HG03521 (cell line): ENCODE measurements at regions not wholly inside any gene's neighbourhood (a gene's known extent, or its start where the extent isn't known, plus 50 kb on each side); places are given as distances from the start of the nearest gene placed in this dataset.
"Not testable (repeated sequence)": the region's sequence is repeated elsewhere in the genome, so short reads cannot be mapped to it uniquely, and the experiment has no call there.

Source experiments
- ATAC-seq: cut with Tn5 transposase; IDR thresholded peaks from one replicate; pipeline ENCODE4 v1.9.1; 2021; ENCODE audit warnings: mild to moderate bottlenecking, moderate library complexity; ENCODE audit not compliant: unreplicated experiment

DNA sequence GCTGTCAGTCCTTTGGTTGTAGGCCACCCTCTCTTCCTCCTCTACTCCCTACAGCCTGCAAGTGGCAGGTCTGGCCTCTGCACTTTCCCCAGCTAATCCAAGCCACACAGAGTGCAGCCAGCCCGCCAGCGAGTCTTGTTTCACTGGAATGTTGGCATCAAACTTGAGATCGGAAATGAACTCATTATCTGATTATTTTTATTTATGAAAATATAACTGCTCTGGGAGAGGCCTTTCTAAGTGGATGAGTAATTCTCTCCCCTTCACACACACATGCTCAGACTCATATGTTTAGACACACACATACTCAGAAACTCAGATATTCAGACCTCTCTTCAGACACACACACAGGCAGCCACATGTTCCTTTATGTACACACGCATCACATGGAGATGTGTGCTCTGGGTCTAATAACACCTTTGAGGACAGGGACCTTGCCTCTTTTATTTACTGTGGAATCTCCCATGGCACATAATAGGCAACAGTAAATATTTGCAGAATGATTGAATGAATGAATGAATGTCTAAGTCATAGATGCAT, 151.3 kb downstream of the ZFP36L2 start:
- no peak for ATAC-seq

DNA sequence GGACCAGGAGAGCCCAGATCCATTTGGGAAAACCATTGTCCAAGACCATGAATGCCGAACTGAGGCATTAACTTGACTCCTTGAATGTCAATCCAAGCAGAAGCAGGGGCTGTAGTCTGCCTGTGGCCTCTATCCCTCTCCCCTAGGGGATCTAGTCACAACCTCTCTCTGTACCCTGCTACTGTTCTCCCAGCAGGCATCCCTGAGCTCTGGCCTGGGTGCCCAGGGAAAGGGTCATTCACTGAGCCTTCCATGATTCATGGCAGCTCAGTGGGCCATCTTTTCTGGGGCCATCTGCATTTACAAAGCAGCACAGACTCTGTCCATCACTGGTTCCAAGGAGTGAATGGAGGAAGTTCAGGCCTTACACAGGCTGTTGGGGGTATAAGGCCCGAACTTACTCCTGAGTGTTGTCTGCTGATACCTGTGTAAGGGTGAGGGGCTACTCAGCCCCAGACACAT, 151.8 kb downstream of the ZFP36L2 start:
- no peak for ATAC-seq

DNA sequence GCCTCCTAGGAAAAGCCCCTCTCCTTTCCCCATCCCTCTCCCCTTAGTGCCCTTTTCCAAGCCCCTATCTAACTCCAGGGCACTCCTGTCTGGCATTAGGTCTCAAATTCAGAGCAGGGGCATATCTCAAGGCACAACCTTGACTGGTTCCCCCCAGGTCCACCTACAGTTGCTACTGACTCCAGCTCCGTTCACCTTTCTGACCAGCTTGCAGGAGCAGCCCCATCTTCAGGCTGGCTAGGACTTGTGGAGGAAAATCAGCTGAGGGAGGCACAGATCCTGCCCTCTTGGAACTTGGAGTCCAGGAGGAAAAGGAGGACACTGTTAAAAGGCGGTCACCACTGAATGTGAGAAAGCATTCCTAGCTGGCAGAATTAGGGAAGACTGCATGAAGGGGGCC, 152.4 kb downstream of the ZFP36L2 start:
- no peak for ATAC-seq

DNA sequence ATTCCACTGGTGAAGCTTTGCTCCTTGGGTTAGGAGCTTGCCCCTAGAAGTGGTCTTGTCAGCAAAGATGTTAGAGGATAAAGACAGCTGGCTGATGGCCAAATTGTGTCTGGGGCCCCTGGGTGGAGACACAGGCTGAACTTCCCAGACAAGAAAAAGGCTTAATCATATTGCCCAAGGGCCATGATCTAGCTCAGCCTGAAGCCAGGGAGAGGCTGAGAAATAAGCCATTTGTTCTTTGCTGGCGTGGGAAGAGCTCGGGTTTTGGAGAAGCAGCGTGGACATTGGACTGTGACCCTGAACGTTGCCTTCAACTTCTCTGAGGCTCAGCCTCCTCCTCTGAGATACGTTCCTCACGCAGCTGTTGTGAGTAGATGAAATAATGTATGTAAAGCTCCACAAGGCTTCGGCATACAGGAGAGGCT, 153.0 kb downstream of the ZFP36L2 start:
- ATAC-seq: no peak

DNA sequence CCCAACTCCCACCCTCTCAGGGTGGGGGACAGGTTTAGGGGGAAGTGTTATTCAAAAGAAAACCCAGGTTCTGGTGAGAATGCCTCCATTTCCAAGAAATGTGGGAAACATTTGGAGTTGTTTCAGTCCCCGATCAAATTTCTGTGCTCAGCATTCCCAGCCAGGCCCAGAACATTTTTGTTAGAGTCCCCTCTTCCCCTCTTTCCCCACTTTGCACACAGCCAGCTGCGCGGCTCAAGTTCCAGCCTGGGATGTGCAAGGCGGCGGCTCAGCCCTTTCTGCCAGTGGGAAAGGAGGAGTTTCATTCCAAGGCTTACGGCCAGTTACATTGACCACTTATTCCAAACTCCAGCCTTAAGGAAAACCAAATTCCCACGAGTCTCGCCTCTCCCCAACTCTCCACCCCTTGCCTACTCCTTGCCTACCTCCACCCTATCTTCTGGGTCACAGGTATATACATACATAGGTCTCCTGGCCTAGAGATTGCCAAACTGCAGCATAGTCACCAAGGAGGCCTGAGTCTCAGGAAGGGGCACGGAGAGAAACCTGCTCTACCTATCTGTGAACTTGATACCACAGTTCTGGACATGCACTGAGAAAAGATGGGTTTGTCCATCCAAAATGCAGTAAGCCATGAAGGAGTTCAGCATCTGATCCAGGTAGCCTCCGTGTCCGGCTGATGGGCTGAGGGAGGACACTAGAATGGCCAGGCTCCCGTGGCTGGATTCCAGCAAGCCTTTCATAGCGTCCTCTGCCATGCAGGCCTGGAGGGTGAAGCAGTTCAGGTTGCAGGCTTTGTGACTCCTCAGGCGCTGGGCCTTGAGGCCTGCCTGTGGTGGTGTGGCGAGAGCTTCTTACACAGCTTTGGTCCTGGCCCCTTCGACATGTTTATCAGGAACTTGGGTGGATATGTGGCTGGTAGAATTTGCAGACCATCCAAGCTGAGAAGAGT, 154.5 kb downstream of the ZFP36L2 start:
- ATAC-seq: no peak

DNA sequence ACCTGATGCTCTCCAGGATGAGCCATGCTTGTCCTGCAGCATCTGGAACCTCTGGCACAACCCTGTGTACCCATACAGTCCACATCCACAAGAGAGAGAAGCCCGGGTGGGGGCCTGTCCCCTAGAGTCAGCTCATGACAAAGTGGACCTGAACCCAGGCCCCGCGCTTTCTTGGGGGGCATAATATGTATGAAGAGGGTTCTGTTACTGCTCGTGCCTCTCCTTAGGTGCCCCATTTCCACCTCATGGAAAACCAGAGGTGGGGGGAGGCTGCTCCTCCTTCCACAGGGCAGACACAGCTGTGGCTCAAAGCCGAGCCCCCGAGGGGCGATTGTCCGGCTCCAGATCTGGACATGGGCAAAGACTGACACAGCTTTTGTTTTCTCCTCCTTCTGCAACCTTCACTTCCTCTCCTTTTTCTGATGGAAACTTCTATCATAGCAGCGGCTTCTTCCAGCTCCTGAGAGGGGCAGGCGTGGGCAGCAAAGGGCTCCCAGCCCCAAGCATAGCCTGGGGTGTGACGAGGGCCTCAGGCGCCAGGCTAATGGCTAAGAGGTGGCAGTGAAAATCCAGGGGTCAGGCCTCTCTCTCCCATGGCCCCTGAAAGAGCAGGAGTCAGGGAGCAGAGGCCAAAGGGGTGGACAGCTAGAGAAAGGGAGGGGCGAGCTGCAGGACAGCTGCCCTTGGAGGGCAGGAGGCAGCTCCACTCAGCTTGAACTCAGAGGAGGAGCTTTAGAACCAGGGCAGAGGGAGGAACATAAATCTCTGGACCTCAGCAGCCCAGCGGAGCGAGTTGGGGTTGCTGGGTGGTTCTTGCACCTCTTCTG, 155.5 kb downstream of the ZFP36L2 start:
- ATAC-seq: no peak

DNA sequence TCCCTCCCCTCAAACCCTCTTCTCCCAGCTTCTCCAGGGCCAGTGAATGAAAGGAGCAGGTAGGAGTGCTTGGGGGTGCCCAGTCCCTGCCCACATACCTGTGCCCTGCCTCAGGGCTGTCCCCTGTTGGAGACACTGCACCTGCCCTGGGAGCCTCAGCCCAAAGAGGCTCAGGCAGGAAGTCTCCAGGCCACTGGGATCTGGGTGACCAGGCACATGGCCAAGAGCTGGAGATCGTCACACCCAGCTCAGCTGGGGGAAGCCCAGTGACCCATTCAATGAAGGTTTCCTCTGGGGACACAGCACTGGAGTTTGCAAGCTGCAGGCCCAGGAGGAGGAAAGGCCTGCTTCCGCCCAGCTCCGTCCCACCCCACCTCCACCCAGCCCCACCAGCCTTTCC, 156.4 kb downstream of the ZFP36L2 start:
- no peak for ATAC-seq

DNA sequence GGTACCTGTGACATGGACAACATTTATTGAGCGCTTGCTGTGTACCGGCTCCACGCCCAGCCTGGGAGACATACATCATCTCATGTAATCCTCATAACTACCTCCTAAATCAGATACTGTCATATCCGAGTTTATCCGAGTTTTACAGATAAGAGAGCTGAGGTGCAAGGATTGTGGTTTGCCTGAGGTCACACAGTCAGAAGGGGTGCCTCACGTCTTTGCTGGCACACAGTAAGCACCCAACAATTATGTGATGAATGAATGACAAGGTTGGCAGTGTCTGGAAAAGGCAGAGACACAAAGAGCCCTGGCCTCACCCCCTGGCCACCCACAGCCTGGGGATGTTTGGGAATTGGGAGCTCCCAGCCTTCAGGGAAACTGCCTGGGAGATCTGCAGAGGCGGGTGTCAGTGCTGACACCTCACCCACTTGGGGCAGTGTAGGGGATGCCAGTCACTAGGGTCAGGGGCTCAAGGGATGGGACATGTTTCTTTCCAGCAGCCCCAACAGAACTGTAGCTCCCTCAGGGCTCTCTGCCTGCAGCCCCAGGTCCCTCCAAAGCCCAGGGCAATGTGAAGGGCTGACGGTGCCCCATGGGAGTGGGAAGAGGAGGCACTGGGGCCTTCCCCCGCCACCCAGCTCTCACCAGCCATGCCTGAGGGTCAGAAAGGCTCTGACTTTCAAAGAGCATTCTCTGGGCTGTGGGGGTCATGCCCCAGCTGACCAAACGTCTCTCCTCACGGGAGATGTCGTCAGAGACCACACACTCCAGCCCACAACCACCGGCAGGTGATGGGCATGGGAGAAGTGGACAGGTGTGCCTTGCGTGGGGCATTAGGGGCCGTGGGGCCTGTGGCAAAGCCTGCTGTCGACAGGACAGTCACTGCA, 157.5 kb downstream of the ZFP36L2 start:
- no peak for ATAC-seq

DNA sequence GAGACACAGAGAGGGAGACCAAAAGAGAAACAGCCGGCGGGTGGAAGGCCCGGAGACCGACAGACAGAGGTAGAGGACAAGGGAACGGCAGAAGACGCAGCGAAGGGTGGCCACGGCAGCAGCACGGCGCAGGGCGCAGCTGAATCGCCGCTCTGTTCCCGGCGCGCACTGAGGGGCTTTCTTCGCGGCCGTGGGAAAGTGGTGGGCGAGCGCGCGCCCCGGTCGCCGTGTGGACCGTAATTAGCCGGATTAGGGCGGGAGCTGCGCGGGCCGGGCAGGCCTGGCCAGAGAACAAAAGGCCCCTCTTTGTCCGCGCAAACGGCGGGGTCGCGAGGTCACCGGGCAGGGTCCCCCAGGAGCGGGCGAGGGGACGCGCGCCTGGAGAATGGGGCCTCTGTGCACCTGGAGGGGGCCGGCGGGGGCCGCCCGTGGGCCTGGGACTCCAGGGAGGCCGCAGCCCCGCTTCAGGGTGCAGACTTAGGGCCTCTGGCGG, 158.3 kb downstream of the ZFP36L2 start:
- ATAC-seq: no peak

DNA sequence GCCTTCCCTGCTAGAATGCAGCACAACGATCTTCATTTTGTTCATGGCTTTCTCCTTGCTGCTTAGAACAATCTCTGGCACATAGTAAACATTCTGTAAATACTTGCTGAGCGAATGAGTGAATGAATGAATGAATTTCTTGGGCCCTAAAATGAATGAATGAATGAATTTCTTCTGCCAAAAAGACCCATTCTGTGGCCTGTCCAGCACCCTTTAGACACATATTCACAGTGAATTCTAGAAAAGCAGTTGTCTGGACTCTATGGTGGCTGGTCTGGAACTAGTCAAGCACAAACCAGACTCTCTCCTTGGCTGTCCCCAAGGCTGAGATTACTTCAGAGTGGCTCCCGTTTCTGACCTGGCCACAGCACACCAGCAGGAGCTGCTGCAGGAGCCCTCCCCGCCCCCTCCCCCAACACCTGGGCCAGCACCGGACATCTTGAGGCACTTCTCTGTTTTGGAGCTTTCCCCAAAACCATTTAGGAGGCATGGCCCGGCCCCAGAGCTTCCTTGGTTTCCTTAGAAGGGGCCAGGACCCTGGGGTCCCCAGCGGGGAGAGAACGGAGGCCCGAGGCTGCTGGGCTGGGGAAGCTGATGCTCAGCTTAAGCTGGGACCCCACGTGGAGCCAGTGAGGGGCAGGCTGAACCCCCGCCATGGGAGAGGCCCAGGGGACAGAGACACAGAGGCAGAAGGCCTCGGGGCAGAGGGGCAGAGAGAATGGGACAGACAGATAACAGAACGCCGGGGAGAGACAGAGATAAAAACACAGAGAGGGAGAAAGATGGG, 159.0 kb downstream of the ZFP36L2 start:
- ATAC-seq: no peak

DNA sequence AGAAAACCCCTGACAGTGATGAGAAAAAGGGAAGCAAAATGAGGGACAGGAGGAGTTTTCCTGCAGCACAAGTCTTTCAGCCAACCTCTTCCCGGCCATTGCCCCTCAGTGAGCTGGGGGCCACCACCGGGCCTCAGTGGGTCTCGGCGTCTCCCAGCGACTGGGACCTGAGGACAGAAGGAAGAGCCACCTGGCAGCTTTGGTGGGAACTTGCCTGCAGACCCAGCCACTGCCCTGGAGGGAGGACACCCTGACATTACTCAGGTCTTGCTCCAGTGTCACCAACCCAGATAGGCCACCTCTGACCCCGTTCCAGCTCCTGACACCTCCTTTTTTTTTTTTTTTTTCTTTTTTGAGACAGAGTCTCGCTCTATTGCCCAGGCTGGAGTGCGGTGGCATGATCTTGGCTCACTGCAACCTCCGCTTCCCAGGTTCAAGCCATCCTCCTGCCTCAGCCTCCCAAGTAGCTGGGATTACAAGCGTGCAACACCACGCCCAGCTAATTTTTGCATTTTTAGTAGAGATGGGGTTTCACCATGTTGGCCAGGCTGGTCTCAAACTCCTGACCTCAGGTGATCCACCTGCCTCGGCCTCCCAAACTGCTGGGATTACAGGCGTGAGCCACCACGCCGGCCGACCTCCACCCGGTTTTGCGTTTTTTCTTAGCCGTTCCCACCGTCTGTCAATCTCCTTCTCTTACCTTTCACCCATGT, 159.7 kb downstream of the ZFP36L2 start:
- ATAC-seq: not testable (repeated sequence)

DNA sequence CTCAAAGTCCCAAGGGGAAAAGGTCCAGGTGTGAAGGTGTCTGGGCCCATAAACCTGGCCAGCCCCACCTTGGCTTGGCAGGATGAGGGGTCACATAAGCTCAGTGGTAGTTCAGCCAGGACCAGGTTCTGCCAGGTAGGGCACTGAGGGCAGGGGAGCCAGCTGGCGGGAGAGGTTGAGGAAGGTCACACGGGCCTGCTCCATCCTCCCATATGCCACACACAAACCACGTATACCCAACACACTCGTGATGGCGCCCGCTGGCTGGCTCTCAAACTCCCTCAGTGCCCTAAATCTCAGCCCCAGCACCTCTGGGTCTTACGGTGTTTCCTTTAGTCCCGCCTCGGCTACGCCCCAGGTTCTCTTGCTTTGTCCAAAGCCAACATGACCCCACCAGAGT, 160.5 kb downstream of the ZFP36L2 start:
- no peak for ATAC-seq

DNA sequence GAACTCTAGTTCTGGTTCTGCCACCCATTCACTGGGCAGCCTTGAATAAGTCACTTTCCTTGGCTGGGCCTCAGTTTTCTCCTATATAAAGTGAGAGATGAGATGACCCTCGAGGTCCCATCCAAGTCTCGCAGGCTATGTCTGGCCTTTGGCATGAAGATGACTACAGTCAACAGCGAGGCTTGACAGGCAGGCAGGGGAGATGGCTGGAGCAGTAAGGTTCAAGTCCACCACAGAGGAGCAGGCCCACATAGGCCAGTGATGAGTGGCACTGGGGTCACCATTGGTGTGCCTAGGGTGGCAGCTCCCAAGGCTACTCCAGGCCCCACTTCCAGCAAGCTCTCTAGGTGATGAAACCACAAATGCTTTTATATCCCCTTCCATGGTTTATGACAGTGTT, 161.4 kb downstream of the ZFP36L2 start:
- ATAC-seq: no peak

DNA sequence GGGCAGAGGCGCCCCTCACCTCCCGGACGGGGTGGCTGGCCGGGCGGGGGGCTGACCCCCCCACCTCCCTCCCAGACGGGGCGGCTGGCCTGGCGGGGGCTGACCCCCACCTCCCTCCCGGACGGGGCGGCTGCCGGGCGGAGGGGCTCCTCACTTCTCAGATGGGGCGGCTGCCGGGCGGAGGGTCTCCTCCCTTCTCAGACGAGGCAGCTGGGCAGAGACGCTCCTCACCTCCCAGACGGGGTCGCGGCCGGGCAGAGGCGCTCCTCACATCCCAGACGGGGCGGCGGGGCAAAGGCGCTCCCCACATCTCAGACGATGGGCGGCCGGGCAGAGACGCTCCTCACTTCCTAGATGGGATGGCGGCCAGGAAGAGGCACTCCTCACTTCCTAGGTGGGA, 163.3 kb downstream of the ZFP36L2 start:
- ATAC-seq: not testable (repeated sequence)

DNA sequence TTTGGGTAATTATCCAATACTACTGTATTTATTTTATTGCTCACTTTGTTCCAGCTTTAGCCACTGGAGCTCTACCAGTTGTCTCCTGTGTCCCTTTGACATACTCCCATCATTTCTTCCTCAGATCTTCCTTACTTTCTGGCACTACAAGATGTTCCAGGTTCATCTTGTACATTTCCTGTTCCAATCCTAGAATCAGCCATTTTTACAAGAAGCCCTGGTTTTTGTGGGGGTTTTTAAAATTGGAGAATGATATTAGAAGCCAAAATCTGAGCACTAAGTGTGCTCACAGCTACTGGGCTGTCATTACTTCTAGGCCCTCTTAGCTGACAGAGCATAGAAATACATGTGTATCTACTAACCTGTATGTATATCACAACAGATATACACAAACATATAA, 164.3 kb downstream of the ZFP36L2 start:
- ATAC-seq: no peak

DNA sequence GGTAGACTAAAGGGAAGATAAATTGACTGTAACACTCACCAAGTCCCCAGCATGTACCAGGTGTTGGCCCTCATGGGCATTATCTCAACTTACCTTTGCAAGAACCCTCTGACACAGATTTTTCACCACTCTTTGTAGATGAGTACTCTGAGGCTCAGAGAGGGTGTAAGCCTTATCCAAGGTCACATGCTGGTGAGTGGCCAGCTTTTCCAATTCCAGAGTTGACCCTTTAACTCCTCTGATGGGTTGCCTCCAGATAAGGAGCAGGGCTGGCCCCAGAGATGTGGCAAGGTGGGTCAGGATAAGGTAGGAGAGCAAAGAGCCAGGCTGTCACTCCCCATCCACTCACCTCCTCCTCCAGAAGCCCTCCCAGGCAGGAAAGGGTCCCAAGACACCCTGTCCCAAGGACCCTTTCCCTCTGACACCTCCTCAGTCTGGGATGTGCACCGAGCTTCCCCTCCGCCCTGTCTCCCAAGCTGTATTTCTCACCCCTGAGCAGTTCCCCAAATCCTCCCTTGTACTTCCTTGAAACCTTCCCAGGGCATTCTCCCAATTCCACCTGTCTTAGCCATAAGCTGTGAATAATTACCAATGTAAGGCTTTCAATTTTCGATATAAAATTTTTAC, 165.9 kb downstream of the ZFP36L2 start:
- ATAC-seq: no peak

DNA sequence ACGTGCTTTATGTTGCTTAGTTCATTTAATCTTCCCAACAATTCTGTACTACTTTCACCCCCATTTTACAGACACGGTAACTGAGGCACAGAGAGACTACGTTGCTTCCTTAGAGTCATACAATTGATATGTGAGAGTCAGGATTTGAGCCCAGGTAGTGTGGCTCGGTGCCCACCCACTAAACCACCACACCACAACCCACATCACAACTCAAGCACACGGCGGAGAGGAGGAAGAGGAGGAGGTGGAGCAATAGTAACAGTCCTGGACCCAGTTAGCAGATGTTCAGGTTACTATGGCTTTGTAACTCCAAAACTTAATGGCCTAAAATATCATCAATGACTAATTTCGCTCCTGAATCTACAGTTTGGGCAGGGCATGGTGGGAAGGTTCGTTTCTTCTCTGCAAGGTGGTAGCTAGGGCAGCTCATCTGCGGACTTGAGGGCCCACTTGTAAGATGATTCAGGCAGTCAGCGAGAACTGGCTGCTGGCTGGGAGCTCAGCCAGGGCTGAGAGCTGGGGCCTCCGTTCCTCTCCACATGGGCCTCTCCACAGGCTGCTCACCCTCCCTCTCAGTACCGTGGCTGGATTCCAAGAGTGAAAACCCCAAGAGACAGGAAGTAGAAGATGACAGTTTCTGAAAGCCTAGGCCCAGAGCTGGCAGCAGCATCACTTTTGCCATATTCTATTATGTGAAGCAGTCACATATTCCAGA, 167.1 kb downstream of the ZFP36L2 start:
- no peak for ATAC-seq

DNA sequence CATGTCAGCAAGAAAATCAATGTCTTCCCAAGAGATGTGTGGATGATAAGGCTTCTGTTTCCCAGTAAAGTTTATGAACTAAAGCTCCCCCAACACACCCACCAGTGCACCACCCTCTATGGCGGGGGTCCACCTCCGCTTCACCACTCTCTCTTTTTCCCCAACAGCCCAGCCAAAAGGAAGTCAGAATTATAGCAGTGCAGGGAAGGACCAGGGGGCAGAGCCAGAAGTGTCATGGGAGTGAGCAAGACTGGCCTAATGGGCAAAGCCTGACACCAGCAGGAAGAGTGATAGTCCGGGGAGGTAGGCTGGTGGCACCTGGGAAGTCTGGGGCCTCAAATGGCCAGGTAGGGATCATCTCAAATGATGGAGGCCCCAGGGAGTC, 167.7 kb downstream of the ZFP36L2 start:
- ATAC-seq: no peak
